ENCODE measurements at regions not wholly inside any gene's neighbourhood (a gene's known extent, or its start where the extent isn't known, plus 50 kb on each side); places are given as distances from the start of the nearest gene placed in this dataset.

DNA sequence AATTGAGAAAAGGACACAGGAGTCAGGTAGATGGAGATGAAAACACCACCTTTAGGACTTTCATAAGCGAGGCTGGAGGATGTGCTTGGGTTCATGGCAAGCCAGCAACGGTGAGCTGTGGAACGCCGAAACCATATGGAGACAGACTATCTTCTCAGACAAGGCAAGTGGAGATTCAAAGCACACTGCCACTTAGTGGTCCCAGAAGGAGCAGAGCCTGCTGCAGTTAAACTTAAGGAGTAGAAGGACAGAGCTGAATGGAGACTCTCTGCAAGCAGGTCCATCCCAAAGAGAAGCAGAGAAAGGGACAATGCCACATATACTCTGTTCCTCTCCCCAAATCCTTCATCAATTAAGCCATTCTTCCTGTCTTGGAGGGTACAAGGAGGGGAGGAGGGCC, 236.3 kb upstream of the HABP2 start:
- no peak for DNase-seq (ENCODE audit: low read depth)
- TF ChIP-seq CTCF (IDR thresholded peaks at IDR 0.05; ENCODE audit: insufficient read depth, low read depth, low read length, missing control alignments): no peak
- no peak overlapping the region for H3K4me3 ChIP-seq (ENCODE audit: low read depth, low read length)

DNA sequence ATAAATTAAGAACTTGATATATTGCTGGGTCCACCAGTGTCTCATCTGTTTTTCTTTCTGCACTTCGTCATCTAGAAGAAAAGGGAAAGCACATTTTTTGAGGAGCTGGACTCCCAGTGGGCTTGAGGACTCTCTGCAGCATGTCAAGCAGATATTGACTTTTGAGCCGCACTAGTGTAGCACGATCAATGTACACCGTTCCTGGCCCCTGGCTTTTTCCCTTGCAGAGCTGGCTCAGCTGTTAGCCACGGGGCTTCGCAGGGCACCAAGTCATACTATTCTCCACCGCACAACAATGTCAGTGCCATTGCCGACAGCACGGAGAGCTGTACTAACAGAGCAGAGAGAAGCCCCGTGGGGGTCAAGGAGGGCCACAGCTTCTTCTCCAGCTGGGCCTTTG, 235.4 kb upstream of the HABP2 start:
- no peak for DNase-seq (ENCODE audit: low read depth)
- H3K4me3 ChIP-seq (ENCODE audit: low read depth, low read length): no peak overlapping the region
- TF ChIP-seq CTCF (IDR thresholded peaks at IDR 0.05; ENCODE audit: insufficient read depth, low read depth, low read length, missing control alignments): no peak

DNA sequence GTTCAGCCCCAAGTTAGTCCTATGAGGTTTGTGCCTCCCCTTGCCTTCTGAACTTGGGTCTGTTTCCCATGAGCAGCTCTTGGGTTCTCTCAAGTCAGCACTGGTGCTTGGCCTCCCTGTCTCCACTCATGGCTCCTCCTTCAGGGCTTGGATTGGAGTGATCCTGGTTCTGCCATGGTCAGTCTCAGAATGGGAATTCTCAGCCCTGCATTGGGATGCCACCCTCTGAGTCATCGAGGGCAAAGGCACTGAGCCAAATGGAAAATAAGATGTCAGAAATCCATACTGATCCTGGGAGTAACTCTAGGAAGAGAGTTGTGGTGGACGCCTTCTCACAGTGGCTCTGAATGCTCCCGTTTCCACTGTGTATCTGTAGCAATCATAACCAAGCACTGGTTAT, 233.4 kb upstream of the HABP2 start:
- no peak for TF ChIP-seq CTCF (IDR thresholded peaks at IDR 0.05; ENCODE audit: insufficient read depth, low read depth, low read length, missing control alignments)
- H3K4me3 ChIP-seq (ENCODE audit: low read depth, low read length): no peak overlapping the region
- DNase-seq (ENCODE audit: low read depth): no peak

DNA sequence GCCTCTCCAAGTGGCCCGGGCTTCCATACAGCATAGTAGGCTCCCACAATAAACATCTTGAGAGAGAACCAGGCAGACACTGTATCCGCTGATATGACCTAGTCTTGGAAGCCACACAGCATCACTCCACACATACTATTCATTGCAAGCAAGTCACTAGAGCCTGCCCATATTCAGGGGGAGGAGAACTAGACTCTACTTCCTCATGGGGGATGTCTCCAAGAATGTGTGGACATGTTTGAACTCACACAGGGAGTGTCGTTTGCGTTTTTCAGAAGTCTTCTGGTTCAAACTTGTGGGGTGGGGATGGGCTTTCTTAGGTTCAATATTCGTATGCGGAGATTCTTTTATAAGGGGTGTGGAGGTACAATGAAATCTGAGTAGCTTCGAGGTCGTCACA, 232.6 kb upstream of the HABP2 start:
- DNase-seq (ENCODE audit: low read depth): no peak
- no peak overlapping the region for H3K4me3 ChIP-seq (ENCODE audit: low read depth, low read length)
- TF ChIP-seq CTCF (IDR thresholded peaks at IDR 0.05; ENCODE audit: insufficient read depth, low read depth, low read length, missing control alignments): no peak

DNA sequence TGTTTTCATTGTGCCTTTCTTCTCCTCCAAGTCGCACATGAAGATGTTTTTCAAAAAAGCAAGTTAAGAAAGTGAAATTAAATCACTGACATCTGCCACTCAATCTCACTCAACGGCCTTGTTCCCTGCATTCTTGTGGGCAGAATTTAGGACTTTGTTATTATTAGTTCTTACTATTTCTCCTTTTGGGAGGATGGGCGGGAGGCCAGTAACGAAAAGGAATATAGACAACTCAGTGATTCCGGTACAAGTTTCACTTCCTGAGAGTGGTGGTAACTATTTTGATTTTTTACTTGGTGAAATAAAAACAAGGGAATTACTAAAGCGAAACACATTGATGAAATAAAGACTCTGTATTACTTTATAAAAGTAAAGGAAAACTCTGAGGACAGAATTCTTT, 231.9 kb upstream of the HABP2 start:
- no peak overlapping the region for H3K4me3 ChIP-seq (ENCODE audit: low read depth, low read length)
- no peak for TF ChIP-seq CTCF (IDR thresholded peaks at IDR 0.05; ENCODE audit: insufficient read depth, low read depth, low read length, missing control alignments)
- no peak for DNase-seq (ENCODE audit: low read depth)

DNA sequence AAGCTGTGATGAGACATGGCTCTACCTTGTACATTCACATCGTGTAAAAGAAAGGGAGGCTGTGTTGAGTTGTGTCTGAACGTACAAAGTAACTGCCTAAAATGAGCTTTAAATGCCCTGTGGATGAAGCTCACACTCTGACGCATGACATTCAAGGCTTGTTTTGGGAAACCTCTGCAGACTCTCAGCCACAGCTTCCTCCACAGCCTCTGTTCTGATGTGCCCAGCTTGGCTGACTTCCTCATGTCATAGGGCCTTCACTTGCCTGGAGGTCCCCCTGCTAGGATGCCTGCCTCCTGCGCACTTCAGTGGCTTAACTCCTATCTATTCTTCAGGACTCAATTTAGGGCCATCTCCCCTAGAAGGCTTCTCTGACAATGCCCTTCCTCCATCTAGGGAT, 230.0 kb upstream of the HABP2 start:
- DNase-seq (ENCODE audit: low read depth): no peak
- no peak overlapping the region for H3K4me3 ChIP-seq (ENCODE audit: low read depth, low read length)
- TF ChIP-seq CTCF (IDR thresholded peaks at IDR 0.05; ENCODE audit: insufficient read depth, low read depth, low read length, missing control alignments): no peak

GRCh38 chr10:113323985-113324384, 228.9 kb upstream of the HABP2 start:
- DNase-seq (ENCODE audit: low read depth): no peak
- no peak for TF ChIP-seq CTCF (IDR thresholded peaks at IDR 0.05; ENCODE audit: insufficient read depth, low read depth, low read length, missing control alignments)
- H3K4me3 ChIP-seq (ENCODE audit: low read depth, low read length): no peak overlapping the region

All from GM12865 (cell line).